Liver (tissue), 8 donors: ENCODE measurements at regions not wholly inside any gene's neighbourhood (a gene's known extent, or its start where the extent isn't known, plus 50 kb on each side); places are given as distances from the start of the nearest gene placed in this dataset.

ENCODE experiments used
- DNase-seq: peaks from one replicate; pipeline ENCODE4 v3.0.0-alpha.2; 2017; ENCODE audit warnings: low spot score
- H3K27ac ChIP-seq, 2 donors: one replicate each; pipeline ENCODE4 v1.7.0; 2013; ENCODE audit warnings: inconsistent platforms in 2 of 2, low read length in 2 of 2, control low read depth in 1 of 2, low read depth in 1 of 2, mild to moderate bottlenecking in 1 of 2
- H3K27me3 ChIP-seq, 4 donors: one replicate each; pipeline versions ENCODE4 v1.6.1 to v1.7.0; 2013; ENCODE audit warnings: low read length in 3 of 4, inconsistent platforms in 1 of 4, mild to moderate bottlenecking in 1 of 4, moderate library complexity in 1 of 4; ENCODE audit not compliant: control insufficient read depth in 4 of 4, insufficient read depth in 4 of 4
- H3K36me3 ChIP-seq, 4 donors: one replicate each; pipeline versions ENCODE4 v1.6.1 to v1.7.0; 2013; ENCODE audit warnings: low read length in 3 of 4, mild to moderate bottlenecking in 3 of 4, low read depth in 1 of 4, moderate library complexity in 1 of 4; ENCODE audit not compliant: control insufficient read depth in 4 of 4, insufficient read depth in 3 of 4
- H3K4me1 ChIP-seq, 4 donors: one replicate each; pipeline versions ENCODE4 v1.6.1 to v1.7.0; 2013; ENCODE audit warnings: low read length in 3 of 4, mild to moderate bottlenecking in 3 of 4, moderate library complexity in 1 of 4; ENCODE audit not compliant: control insufficient read depth in 4 of 4, insufficient read depth in 4 of 4
- H3K4me3 ChIP-seq, 3 donors: one replicate each; pipeline versions ENCODE4 v1.6.1 to v1.7.0; 2013; ENCODE audit warnings: low read length in 3 of 3, control low read depth in 1 of 3, low read depth in 1 of 3, mild to moderate bottlenecking in 1 of 3
- H3K9ac ChIP-seq, 2 donors: one replicate each; pipeline ENCODE4 v1.7.0; 2013; ENCODE audit warnings: low read length in 2 of 2, mild to moderate bottlenecking in 2 of 2, moderate library complexity in 2 of 2, control low read depth in 1 of 2, low read depth in 1 of 2
- H3K9me3 ChIP-seq, 4 donors: one replicate each; pipeline versions ENCODE4 v1.6.1 to v1.7.0; 2013; ENCODE audit warnings: low read length in 3 of 4; ENCODE audit not compliant: control insufficient read depth in 4 of 4
- EGR1 ChIP-seq, 2 donors: IDR thresholded peaks; 2 replicates each; pipeline ENCODE4 v1.6.1; 2016 to 2018; ENCODE audit warnings: antibody characterized with exemption in 2 of 2, low read depth in 2 of 2
- FOXA1 ChIP-seq: IDR thresholded peaks from 2 replicates; pipeline ENCODE4 v1.6.1; 2016; ENCODE audit warnings: antibody characterized with exemption
- FOXA2 ChIP-seq: IDR thresholded peaks from 2 replicates; pipeline ENCODE4 v1.6.1; 2016; ENCODE audit warnings: antibody characterized with exemption
- GABPA ChIP-seq, 2 donors: IDR thresholded peaks in 1 of 2; conservative IDR thresholded peaks in 1 of 2; 2 replicates each; pipeline ENCODE4 v1.6.1; 2016; ENCODE audit warnings: antibody characterized with exemption in 2 of 2, mild to moderate bottlenecking in 1 of 2, moderate library complexity in 1 of 2
- HNF4A ChIP-seq, 2 donors: conservative IDR thresholded peaks; 2 replicates each; pipeline ENCODE4 v1.6.1; 2016; ENCODE audit warnings: antibody characterized with exemption in 2 of 2, mild to moderate bottlenecking in 2 of 2
- HNF4G ChIP-seq: IDR thresholded peaks from 2 replicates; pipeline ENCODE4 v1.6.1; 2016; ENCODE audit warnings: antibody characterized with exemption
- JUND ChIP-seq, 2 donors: IDR thresholded peaks; 2 replicates each; pipeline ENCODE4 v1.6.1; 2016; ENCODE audit warnings: antibody characterized with exemption in 2 of 2
- NR2F2 ChIP-seq: IDR thresholded peaks from 2 replicates; pipeline ENCODE4 v1.6.1; 2016; ENCODE audit warnings: antibody characterized with exemption
- RAD21 ChIP-seq, 2 donors: IDR thresholded peaks; 2 replicates each; pipeline ENCODE4 v1.6.1; 2016; ENCODE audit warnings: antibody characterized with exemption in 2 of 2, mild to moderate bottlenecking in 2 of 2
- RXRA ChIP-seq, 2 donors: IDR thresholded peaks; 2 replicates each; pipeline ENCODE4 v1.6.1; 2017 to 2018; ENCODE audit warnings: antibody characterized with exemption in 2 of 2, mild to moderate bottlenecking in 1 of 2
- SP1 ChIP-seq: IDR thresholded peaks from 2 replicates; pipeline ENCODE4 v1.6.1; 2018; ENCODE audit warnings: antibody characterized with exemption, mild to moderate bottlenecking
- TAF1 ChIP-seq: conservative IDR thresholded peaks from 2 replicates; pipeline ENCODE4 v1.6.1; 2016; ENCODE audit warnings: antibody characterized with exemption, mild to moderate bottlenecking
- YY1 ChIP-seq: IDR thresholded peaks from 2 replicates; pipeline ENCODE4 v1.6.1; 2016; ENCODE audit warnings: antibody characterized with exemption, mild to moderate bottlenecking
- WGBS: extraction: QIAGEN DNeasy Blood & Tissue Kit; methylation state at CpG from one replicate; pipeline ENCODE4 v1.1.7; 2013; 5-methylcytosine and 5-hydroxymethylcytosine counted together
- TF ChIP-seq, protein P1 (sequence below): IDR thresholded peaks from 2 replicates; pipeline ENCODE4 v1.6.1; 2016; ENCODE audit warnings: antibody characterized with exemption, mild to moderate bottlenecking
- TF ChIP-seq, protein P2 (sequence below): IDR thresholded peaks from 2 replicates; pipeline ENCODE4 v1.6.1; 2016; ENCODE audit warnings: antibody characterized with exemption
- TF ChIP-seq, protein P3 (sequence below): fragments of 150-350 bp; IDR thresholded peaks from 2 replicates; pipeline ENCODE4 v1.5.1; 2017; ENCODE audit warnings: improper control_type of control experiment, low read depth, low read length; ENCODE audit not compliant: missing input control
- TF ChIP-seq, protein P4 (sequence below): IDR thresholded peaks from 2 replicates; pipeline ENCODE4 v1.6.1; 2016; ENCODE audit warnings: antibody characterized with exemption
- TF ChIP-seq, protein P5 (sequence below): IDR thresholded peaks from 2 replicates; pipeline ENCODE4 v1.6.1; 2016; ENCODE audit warnings: antibody characterized with exemption
- donor health status: healthy.
- donor health status: healthy.
- donor health status: healthy.
- donor health status: healthy.
- donor health status: healthy.

DNA sequence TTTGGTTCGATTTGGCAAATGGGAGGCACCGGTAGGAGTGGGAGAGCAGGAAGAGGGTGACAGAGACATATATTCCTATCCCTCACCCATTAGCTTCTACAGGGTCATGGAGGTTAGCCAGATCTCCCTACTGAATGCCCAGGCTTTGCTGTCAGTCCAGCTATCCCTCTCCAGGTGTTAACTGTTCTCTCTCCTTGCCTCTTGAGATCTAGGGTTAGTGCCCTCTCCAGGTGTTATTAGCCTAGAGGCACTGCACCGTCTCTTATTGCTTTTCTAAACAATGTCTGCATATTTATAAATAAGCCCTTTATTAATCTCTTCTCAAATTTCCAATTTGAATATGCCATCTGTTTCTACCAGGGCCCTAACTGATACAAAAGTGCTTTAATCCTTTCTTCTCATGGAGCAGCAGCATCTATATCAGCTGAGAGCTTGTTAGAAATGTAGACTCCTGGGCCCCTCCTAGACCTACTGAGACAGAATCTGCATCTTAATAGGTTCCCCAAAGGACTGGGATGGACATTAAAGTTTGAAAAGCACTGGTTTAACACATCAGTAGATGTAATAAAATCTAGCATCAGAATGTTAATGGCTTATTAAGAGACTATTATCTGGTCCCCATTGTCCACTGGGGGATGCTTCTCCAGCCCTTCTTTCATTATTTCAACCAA, 322.5 kb upstream of the SLC24A2 start:
- H3K36me3 ChIP-seq = no peaks in the 10 kb centered on the region
- WGBS = 62% methylated on average over 3 of the region's 3 CpGs

More for the DNA sequence above, 322.5 kb upstream of the SLC24A2 start:
- peaks cover 0 to 7% (median 1%) of the 10 kb centered on the region in 4 donors for H3K9me3 ChIP-seq
- DNase-seq = no peak
- H3K27ac ChIP-seq = no peak overlapping the region
- no peak overlapping the region for H3K4me3 ChIP-seq
- no peak for TF ChIP-seq RAD21 (IDR thresholded peaks at IDR 0.05)
- no peak for TF ChIP-seq NR2F2
- no peak for TF ChIP-seq RXRA (IDR thresholded peaks at IDR 0.05)
- no peak for TF ChIP-seq GABPA (IDR thresholded peaks at IDR 0.05 in 1 of 2, conservative IDR thresholded peaks at IDR 0.05 in 1 of 2)
- TF ChIP-seq, protein P1, sequence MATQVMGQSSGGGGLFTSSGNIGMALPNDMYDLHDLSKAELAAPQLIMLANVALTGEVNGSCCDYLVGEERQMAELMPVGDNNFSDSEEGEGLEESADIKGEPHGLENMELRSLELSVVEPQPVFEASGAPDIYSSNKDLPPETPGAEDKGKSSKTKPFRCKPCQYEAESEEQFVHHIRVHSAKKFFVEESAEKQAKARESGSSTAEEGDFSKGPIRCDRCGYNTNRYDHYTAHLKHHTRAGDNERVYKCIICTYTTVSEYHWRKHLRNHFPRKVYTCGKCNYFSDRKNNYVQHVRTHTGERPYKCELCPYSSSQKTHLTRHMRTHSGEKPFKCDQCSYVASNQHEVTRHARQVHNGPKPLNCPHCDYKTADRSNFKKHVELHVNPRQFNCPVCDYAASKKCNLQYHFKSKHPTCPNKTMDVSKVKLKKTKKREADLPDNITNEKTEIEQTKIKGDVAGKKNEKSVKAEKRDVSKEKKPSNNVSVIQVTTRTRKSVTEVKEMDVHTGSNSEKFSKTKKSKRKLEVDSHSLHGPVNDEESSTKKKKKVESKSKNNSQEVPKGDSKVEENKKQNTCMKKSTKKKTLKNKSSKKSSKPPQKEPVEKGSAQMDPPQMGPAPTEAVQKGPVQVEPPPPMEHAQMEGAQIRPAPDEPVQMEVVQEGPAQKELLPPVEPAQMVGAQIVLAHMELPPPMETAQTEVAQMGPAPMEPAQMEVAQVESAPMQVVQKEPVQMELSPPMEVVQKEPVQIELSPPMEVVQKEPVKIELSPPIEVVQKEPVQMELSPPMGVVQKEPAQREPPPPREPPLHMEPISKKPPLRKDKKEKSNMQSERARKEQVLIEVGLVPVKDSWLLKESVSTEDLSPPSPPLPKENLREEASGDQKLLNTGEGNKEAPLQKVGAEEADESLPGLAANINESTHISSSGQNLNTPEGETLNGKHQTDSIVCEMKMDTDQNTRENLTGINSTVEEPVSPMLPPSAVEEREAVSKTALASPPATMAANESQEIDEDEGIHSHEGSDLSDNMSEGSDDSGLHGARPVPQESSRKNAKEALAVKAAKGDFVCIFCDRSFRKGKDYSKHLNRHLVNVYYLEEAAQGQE = no peak
- no peak for TF ChIP-seq FOXA1
- no peak for TF ChIP-seq HNF4A (conservative IDR thresholded peaks at IDR 0.05)
- no peak for TF ChIP-seq YY1
- TF ChIP-seq, protein P2, sequence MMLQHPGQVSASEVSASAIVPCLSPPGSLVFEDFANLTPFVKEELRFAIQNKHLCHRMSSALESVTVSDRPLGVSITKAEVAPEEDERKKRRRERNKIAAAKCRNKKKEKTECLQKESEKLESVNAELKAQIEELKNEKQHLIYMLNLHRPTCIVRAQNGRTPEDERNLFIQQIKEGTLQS = no peak
- TF ChIP-seq, protein P3, sequence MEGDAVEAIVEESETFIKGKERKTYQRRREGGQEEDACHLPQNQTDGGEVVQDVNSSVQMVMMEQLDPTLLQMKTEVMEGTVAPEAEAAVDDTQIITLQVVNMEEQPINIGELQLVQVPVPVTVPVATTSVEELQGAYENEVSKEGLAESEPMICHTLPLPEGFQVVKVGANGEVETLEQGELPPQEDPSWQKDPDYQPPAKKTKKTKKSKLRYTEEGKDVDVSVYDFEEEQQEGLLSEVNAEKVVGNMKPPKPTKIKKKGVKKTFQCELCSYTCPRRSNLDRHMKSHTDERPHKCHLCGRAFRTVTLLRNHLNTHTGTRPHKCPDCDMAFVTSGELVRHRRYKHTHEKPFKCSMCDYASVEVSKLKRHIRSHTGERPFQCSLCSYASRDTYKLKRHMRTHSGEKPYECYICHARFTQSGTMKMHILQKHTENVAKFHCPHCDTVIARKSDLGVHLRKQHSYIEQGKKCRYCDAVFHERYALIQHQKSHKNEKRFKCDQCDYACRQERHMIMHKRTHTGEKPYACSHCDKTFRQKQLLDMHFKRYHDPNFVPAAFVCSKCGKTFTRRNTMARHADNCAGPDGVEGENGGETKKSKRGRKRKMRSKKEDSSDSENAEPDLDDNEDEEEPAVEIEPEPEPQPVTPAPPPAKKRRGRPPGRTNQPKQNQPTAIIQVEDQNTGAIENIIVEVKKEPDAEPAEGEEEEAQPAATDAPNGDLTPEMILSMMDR = no peak
- no peak for TF ChIP-seq JUND (IDR thresholded peaks at IDR 0.05)
- TF ChIP-seq, protein P4, sequence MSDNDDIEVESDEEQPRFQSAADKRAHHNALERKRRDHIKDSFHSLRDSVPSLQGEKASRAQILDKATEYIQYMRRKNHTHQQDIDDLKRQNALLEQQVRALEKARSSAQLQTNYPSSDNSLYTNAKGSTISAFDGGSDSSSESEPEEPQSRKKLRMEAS = no peak
- no peak for TF ChIP-seq FOXA2
- no peak for TF ChIP-seq HNF4G
- no peak for TF ChIP-seq EGR1 (IDR thresholded peaks at IDR 0.05; ENCODE audit: low read depth in 2 of 2)
- TF ChIP-seq, protein P5, sequence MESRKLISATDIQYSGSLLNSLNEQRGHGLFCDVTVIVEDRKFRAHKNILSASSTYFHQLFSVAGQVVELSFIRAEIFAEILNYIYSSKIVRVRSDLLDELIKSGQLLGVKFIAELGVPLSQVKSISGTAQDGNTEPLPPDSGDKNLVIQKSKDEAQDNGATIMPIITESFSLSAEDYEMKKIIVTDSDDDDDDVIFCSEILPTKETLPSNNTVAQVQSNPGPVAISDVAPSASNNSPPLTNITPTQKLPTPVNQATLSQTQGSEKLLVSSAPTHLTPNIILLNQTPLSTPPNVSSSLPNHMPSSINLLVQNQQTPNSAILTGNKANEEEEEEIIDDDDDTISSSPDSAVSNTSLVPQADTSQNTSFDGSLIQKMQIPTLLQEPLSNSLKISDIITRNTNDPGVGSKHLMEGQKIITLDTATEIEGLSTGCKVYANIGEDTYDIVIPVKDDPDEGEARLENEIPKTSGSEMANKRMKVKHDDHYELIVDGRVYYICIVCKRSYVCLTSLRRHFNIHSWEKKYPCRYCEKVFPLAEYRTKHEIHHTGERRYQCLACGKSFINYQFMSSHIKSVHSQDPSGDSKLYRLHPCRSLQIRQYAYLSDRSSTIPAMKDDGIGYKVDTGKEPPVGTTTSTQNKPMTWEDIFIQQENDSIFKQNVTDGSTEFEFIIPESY = no peak
- TF ChIP-seq TAF1 = no peak
- TF ChIP-seq SP1 = no peak
- no peaks in the 10 kb centered on the region for H3K4me1 ChIP-seq
- no peaks in the 10 kb centered on the region for H3K27me3 ChIP-seq
- H3K9ac ChIP-seq = no peak overlapping the region
